Neural cell (in vitro differentiated cells): ENCODE measurements at regions not wholly inside any gene's neighbourhood (a gene's known extent, or its start where the extent isn't known, plus 50 kb on each side); places are given as distances from the start of the nearest gene placed in this dataset.

ENCODE experiments used
- H2AFZ ChIP-seq: fragments of 200-600, 300-800 bp; sonication (generic), shearing (Covaris generic); 2 replicates; pipeline ENCODE4 v1.6.0; 2014; ENCODE audit warnings: low read depth, mild to moderate bottlenecking, antibody characterized with exemption, low read length, moderate library complexity
- H3F3A ChIP-seq: fragments of 200-600 bp; shearing (Covaris generic); 2 replicates; pipeline ENCODE4 v1.6.1; 2016; ENCODE audit warnings: mild to moderate bottlenecking, moderate library complexity, mixed read lengths, antibody characterized with exemption, low read length; ENCODE audit not compliant: insufficient read depth, poor library complexity, severe bottlenecking
- H3K27ac ChIP-seq: fragments of 200-600, 300-800 bp; sonication (generic), shearing (Covaris generic); 2 replicates; pipeline ENCODE4 v1.5.1; 2014; ENCODE audit warnings: mild to moderate bottlenecking, low read length, moderate library complexity
- H3K27me3 ChIP-seq: fragments of 300-800, 200-600 bp; sonication (generic), shearing (Covaris generic); 2 replicates; pipeline ENCODE4 v1.6.0; 2014; ENCODE audit warnings: mild to moderate bottlenecking, low read depth, low read length, moderate library complexity; ENCODE audit not compliant: insufficient read depth
- H3K36me3 ChIP-seq: fragments of 300-800, 200-600 bp; sonication (generic), shearing (Covaris generic); 2 replicates; pipeline ENCODE4 v1.5.1; 2014; ENCODE audit warnings: mild to moderate bottlenecking, antibody characterized with exemption, low read length, moderate library complexity; ENCODE audit not compliant: insufficient read depth
- H3K4me2 ChIP-seq: fragments of 300-800, 200-600 bp; sonication (generic), shearing (Covaris generic); 2 replicates; pipeline ENCODE4 v1.6.0; 2014; ENCODE audit warnings: mild to moderate bottlenecking, low read length
- H3K4me3 ChIP-seq: fragments of 300-800, 200-600 bp; sonication (generic), shearing (Covaris generic); 2 replicates; pipeline ENCODE4 v1.5.1; 2014; ENCODE audit warnings: mild to moderate bottlenecking, low read length, moderate library complexity
- H3K79me2 ChIP-seq: fragments of 200-600 bp; shearing (Covaris generic); replicated peaks from 2 replicates; pipeline ENCODE4 v1.6.0; 2014; ENCODE audit warnings: mild to moderate bottlenecking, low read length, moderate library complexity; ENCODE audit not compliant: insufficient read depth
- H3K9ac ChIP-seq: fragments of 300-800, 200-600 bp; sonication (generic), shearing (Covaris generic); 2 replicates; pipeline ENCODE4 v1.6.1; 2016; ENCODE audit warnings: mild to moderate bottlenecking, low read length, mixed read lengths
- H3K9me2 ChIP-seq: fragments of 200-600 bp; shearing (Covaris generic); 2 replicates; pipeline ENCODE4 v1.6.1; 2016; ENCODE audit warnings: mild to moderate bottlenecking, low read length, mixed read lengths; ENCODE audit not compliant: insufficient read depth
- H3K9me3 ChIP-seq: fragments of 200-600, 300-800 bp; sonication (generic), shearing (Covaris generic); 2 replicates; pipeline ENCODE4 v1.6.1; 2016; ENCODE audit warnings: mild to moderate bottlenecking, mixed run types, low read length, moderate library complexity, mixed read lengths
- H4K20me1 ChIP-seq: fragments of 200-600 bp; shearing (Covaris generic); 2 replicates; pipeline ENCODE4 v1.6.1; 2016; ENCODE audit warnings: mild to moderate bottlenecking, mixed run types; ENCODE audit not compliant: insufficient read depth
- EP300 ChIP-seq: fragments of 450-650 bp; conservative IDR thresholded peaks from 2 replicates; pipeline ENCODE4 v1.6.1; 2014; ENCODE audit warnings: antibody characterized with exemption, mild to moderate bottlenecking, moderate library complexity; ENCODE audit not compliant: poor library complexity, severe bottlenecking
- EZH2 ChIP-seq: fragments of 200-600, 300-800 bp; shearing (Covaris generic), sonication (generic); IDR thresholded peaks from 2 replicates; pipeline ENCODE4 v1.6.1; 2014; ENCODE audit warnings: antibody characterized with exemption, low read length, borderline replicate concordance, mild to moderate bottlenecking; ENCODE audit not compliant: insufficient read depth, poor library complexity, severe bottlenecking
- MXI1 ChIP-seq: fragments of 450-650 bp; conservative IDR thresholded peaks from 2 replicates; pipeline ENCODE4 v1.6.1; 2014; ENCODE audit warnings: antibody characterized with exemption, mild to moderate bottlenecking; ENCODE audit not compliant: poor library complexity, severe bottlenecking
- POLR2AphosphoS5 ChIP-seq: IDR thresholded peaks from 2 replicates; pipeline ENCODE4 v1.6.1; 2012
- RAD21 ChIP-seq: fragments of 450-650 bp; conservative IDR thresholded peaks from 2 replicates; pipeline ENCODE4 v1.6.1; 2014; ENCODE audit warnings: antibody characterized with exemption, mild to moderate bottlenecking, moderate library complexity
- SMC3 ChIP-seq: fragments of 450-650 bp; conservative IDR thresholded peaks from 2 replicates; pipeline ENCODE4 v1.6.1; 2014; ENCODE audit warnings: antibody characterized with exemption, mild to moderate bottlenecking, moderate library complexity; ENCODE audit not compliant: poor library complexity
- TAF1 ChIP-seq: IDR thresholded peaks from 2 replicates; pipeline ENCODE4 v1.6.1; 2012; ENCODE audit warnings: low read depth
- TF ChIP-seq, protein P1 (sequence below): fragments of 450-650 bp; IDR thresholded peaks from 2 replicates; pipeline ENCODE4 v1.5.1; 2014; ENCODE audit warnings: antibody characterized with exemption, mild to moderate bottlenecking, moderate library complexity; ENCODE audit not compliant: poor library complexity, severe bottlenecking
- TF ChIP-seq, protein P2 (sequence below): IDR thresholded peaks from 2 replicates; pipeline ENCODE4 v1.6.1; 2012; ENCODE audit warnings: borderline replicate concordance

DNA sequence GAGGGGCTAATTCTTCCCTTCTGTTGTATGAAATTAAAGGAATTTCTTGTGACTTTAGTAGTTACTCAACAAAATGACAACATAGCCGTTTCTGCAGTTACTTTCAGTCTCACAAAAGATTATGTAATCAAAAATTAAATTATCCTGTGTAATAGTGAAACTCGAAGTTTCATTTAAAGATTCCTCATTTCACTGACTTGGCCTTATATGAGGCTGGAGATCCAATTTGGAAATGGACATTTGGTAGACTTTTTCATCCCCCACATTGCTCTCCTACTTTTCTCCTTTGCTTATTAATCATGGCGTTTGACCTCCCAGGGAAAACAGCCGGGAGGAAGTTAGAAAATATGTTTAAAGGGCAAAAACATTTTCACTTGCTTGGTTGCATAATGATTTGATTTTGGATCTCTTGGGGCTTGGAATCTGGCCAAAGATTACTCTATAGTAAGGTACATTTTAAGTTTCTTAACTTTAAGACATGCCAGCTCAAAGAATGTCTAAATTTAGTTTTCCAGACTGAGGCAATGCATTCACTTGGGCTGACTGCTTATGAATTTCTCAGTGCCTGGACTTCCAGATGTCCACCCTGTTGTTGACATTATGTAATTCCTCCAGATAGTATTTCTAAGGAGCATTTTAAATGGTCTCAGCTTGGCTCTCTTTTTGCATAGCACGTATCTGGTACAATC is 1364.9 kb upstream of the MIR17HG start:
- H3K9me2 ChIP-seq, result no peaks in the 10 kb centered on the region
- H3K9ac ChIP-seq, result no peak overlapping the region
- no peak overlapping the region for H2AFZ ChIP-seq
- no peaks in the 10 kb centered on the region for H3K36me3 ChIP-seq
- H3K79me2 ChIP-seq, result no peaks in the 10 kb centered on the region
- no peaks in the 10 kb centered on the region for H3K9me3 ChIP-seq
- H3K27ac ChIP-seq, result no peak overlapping the region
- H3K4me3 ChIP-seq, result no peak overlapping the region
- no peaks in the 10 kb centered on the region for H4K20me1 ChIP-seq
- no peaks in the 10 kb centered on the region for H3F3A ChIP-seq
- TF ChIP-seq EZH2 (no peak), RAD21 (no peak), MXI1 (no peak), SMC3 (no peak), POLR2AphosphoS5 (no peak)
- TF ChIP-seq, protein P1, sequence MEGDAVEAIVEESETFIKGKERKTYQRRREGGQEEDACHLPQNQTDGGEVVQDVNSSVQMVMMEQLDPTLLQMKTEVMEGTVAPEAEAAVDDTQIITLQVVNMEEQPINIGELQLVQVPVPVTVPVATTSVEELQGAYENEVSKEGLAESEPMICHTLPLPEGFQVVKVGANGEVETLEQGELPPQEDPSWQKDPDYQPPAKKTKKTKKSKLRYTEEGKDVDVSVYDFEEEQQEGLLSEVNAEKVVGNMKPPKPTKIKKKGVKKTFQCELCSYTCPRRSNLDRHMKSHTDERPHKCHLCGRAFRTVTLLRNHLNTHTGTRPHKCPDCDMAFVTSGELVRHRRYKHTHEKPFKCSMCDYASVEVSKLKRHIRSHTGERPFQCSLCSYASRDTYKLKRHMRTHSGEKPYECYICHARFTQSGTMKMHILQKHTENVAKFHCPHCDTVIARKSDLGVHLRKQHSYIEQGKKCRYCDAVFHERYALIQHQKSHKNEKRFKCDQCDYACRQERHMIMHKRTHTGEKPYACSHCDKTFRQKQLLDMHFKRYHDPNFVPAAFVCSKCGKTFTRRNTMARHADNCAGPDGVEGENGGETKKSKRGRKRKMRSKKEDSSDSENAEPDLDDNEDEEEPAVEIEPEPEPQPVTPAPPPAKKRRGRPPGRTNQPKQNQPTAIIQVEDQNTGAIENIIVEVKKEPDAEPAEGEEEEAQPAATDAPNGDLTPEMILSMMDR, result no peak
- H3K27me3 ChIP-seq, result no peaks in the 10 kb centered on the region
- H3K4me2 ChIP-seq, result no peak overlapping the region

- no peaks in the 10 kb centered on the region for H3K9me2 ChIP-seq
- no peak overlapping the region for H3K4me3 ChIP-seq
- no peak overlapping the region for H3K4me2 ChIP-seq
- no peak overlapping the region for H2AFZ ChIP-seq
- no peaks in the 10 kb centered on the region for H3K27me3 ChIP-seq
- H3F3A ChIP-seq, result no peaks in the 10 kb centered on the region
- no peaks in the 10 kb centered on the region for H3K9me3 ChIP-seq
- no peaks in the 10 kb centered on the region for H4K20me1 ChIP-seq
- H3K36me3 ChIP-seq, result no peaks in the 10 kb centered on the region
- H3K27ac ChIP-seq, result no peak overlapping the region
- no peaks in the 10 kb centered on the region for H3K79me2 ChIP-seq
- TF ChIP-seq TAF1 (no peak), POLR2AphosphoS5 (no peak), SMC3 (no peak), EZH2 (no peak), MXI1 (no peak), RAD21 (no peak), EP300 (no peak)
- TF ChIP-seq, protein P2, sequence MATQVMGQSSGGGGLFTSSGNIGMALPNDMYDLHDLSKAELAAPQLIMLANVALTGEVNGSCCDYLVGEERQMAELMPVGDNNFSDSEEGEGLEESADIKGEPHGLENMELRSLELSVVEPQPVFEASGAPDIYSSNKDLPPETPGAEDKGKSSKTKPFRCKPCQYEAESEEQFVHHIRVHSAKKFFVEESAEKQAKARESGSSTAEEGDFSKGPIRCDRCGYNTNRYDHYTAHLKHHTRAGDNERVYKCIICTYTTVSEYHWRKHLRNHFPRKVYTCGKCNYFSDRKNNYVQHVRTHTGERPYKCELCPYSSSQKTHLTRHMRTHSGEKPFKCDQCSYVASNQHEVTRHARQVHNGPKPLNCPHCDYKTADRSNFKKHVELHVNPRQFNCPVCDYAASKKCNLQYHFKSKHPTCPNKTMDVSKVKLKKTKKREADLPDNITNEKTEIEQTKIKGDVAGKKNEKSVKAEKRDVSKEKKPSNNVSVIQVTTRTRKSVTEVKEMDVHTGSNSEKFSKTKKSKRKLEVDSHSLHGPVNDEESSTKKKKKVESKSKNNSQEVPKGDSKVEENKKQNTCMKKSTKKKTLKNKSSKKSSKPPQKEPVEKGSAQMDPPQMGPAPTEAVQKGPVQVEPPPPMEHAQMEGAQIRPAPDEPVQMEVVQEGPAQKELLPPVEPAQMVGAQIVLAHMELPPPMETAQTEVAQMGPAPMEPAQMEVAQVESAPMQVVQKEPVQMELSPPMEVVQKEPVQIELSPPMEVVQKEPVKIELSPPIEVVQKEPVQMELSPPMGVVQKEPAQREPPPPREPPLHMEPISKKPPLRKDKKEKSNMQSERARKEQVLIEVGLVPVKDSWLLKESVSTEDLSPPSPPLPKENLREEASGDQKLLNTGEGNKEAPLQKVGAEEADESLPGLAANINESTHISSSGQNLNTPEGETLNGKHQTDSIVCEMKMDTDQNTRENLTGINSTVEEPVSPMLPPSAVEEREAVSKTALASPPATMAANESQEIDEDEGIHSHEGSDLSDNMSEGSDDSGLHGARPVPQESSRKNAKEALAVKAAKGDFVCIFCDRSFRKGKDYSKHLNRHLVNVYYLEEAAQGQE, result no peak
- TF ChIP-seq, protein P1, result no peak
- no peak overlapping the region for H3K9ac ChIP-seq
Measured at GRCh38 chr13:89988206-89988605, 1359.3 kb upstream of the MIR17HG start.
